ENCODE measurements at regions not wholly inside any gene's neighbourhood (a gene's known extent, or its start where the extent isn't known, plus 50 kb on each side); places are given as distances from the start of the nearest gene placed in this dataset.

DNA sequence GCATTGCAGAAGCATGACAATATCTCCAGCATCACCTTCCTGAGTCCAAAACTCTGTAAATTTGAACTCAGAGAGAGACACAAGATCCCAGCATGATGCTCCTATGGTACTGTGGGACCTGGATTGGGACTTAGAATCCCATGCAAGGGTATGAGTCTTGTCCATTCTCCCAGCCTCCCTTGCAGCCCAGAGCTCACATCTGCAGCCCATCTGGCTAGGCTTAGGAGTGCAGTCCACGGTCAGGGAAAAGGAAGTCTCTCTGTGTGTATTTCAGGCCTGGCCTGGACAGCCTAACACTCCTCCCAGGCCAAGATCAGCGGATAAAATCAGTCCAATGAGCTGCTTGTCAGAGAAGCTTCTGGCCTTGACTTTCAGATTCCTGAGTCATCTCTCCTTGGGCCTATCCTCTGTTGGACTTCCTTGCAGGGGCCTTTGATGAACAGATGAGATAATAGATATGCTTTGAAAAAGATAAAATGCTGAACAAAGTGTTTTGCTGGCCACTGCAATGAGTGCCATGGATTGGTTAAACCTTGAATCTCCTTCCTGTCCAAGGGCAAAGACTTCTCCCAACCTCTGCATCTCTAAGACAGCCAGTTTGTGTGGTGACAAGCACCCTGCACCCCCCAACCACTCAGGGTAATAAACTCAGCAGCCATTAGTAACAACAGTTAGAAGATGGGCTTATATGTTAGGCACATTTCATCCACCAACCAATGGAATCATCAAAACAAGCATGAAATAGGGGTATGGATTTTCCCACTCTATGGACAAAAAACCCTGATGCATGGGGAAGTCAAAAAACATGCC lies 412.8 kb upstream of the TBX3 start:
- Histone ChIP-seq H3K79me2 (ENCODE audit: insufficient read depth, low read length) (no peaks in the 10 kb centered on the region), H3K36me3 (ENCODE audit: control insufficient read depth in 1 of 2, insufficient read depth in 2 of 2, low read length in 2 of 2) (no peaks in the 10 kb centered on the region), H3K9ac (ENCODE audit: low read length) (no peak overlapping the region), H3K27ac (ENCODE audit: low read depth, low read length) (no peak overlapping the region), H2AFZ (ENCODE audit: low read depth, low read length, poor library complexity, severe bottlenecking) (no peak overlapping the region), H3K4me1 (ENCODE audit: control insufficient read depth in 1 of 2, insufficient read depth in 2 of 2, low read length in 2 of 2) (no peaks in the 10 kb centered on the region), H3K9me2 (ENCODE audit: insufficient read depth) (no peaks in the 10 kb centered on the region), H3K27me3 (ENCODE audit: insufficient read depth, low read length) (0 out of 2 replicates have a peak, but pooled peaks cover 5% of the 10 kb centered on the region), H3K4me2 (ENCODE audit: low read length) (no peak overlapping the region), H3K9me3 (ENCODE audit: control insufficient read depth in 1 of 2, insufficient read depth in 1 of 2, low read depth in 1 of 2, low read length in 2 of 2) (no peaks in the 10 kb centered on the region), H4K20me1 (ENCODE audit: insufficient read depth) (no peaks in the 10 kb centered on the region), H3K4me3 (replicated peaks in 1 of 2; ENCODE audit: low read depth in 1 of 2, low read length in 2 of 2) (no peak overlapping the region)
- BruUV-seq (replicated peaks): no TSS peak
- POLR2A ChIA-PET: no interaction called here
- CTCF ChIA-PET: no interaction called here
- no peak for ATAC-seq
- intact Hi-C loops (cut with micrococcal nuclease): no loop called here
- RAD21 ChIA-PET (ENCODE audit: low non-redundant PET in 1 of 2, low total read pairs in 2 of 2, uncharacterized antibody in 2 of 2, unreplicated experiment in 2 of 2): no interaction called here
- no peak for DNase-seq (ENCODE audit: low read depth, low spot score)
- TF ChIP-seq CEBPB (IDR thresholded peaks at IDR 0.05; ENCODE audit: low read depth): no peak
- TF ChIP-seq SP1 (IDR thresholded peaks at IDR 0.05; ENCODE audit: low read depth): no peak
- TF ChIP-seq FOSL1 (IDR thresholded peaks at IDR 0.05; ENCODE audit: low read depth): no peak
- TF ChIP-seq POLR2A (IDR thresholded peaks at IDR 0.05; ENCODE audit: borderline replicate concordance, extremely low read depth, insufficient read depth, insufficient read length): no peak
- TF ChIP-seq, protein P1, sequence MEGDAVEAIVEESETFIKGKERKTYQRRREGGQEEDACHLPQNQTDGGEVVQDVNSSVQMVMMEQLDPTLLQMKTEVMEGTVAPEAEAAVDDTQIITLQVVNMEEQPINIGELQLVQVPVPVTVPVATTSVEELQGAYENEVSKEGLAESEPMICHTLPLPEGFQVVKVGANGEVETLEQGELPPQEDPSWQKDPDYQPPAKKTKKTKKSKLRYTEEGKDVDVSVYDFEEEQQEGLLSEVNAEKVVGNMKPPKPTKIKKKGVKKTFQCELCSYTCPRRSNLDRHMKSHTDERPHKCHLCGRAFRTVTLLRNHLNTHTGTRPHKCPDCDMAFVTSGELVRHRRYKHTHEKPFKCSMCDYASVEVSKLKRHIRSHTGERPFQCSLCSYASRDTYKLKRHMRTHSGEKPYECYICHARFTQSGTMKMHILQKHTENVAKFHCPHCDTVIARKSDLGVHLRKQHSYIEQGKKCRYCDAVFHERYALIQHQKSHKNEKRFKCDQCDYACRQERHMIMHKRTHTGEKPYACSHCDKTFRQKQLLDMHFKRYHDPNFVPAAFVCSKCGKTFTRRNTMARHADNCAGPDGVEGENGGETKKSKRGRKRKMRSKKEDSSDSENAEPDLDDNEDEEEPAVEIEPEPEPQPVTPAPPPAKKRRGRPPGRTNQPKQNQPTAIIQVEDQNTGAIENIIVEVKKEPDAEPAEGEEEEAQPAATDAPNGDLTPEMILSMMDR (IDR thresholded peaks at IDR 0.05 in 2 of 3, conservative IDR thresholded peaks at IDR 0.05 in 1 of 3; ENCODE audit: borderline replicate concordance in 1 of 3, insufficient read depth in 1 of 3, low read depth in 2 of 3, low read length in 2 of 3): no peak
- TF ChIP-seq, protein P2, sequence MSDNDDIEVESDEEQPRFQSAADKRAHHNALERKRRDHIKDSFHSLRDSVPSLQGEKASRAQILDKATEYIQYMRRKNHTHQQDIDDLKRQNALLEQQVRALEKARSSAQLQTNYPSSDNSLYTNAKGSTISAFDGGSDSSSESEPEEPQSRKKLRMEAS (IDR thresholded peaks at IDR 0.05): no peak
- TF ChIP-seq EZH2 (IDR thresholded peaks at IDR 0.05): no peak
- no peak for TF ChIP-seq SIN3A (IDR thresholded peaks at IDR 0.05; ENCODE audit: low read depth)
- TF ChIP-seq, protein P3, sequence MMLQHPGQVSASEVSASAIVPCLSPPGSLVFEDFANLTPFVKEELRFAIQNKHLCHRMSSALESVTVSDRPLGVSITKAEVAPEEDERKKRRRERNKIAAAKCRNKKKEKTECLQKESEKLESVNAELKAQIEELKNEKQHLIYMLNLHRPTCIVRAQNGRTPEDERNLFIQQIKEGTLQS (IDR thresholded peaks at IDR 0.05): no peak
- TF ChIP-seq RAD21 (IDR thresholded peaks at IDR 0.05; ENCODE audit: low read depth): no peak
- TF ChIP-seq EGR1 (IDR thresholded peaks at IDR 0.05; ENCODE audit: low read depth): no peak
- TF ChIP-seq SRF (IDR thresholded peaks at IDR 0.05; ENCODE audit: low read depth): no peak
- no peak for TF ChIP-seq YY1 (IDR thresholded peaks at IDR 0.05; ENCODE audit: extremely low read depth, insufficient replicate concordance, low read depth, low read length)
- no peak for TF ChIP-seq JUND (IDR thresholded peaks at IDR 0.05)

Measured in HCT116 (cell line).